Adrenal gland (tissue), 9 donors: ENCODE measurements at regions not wholly inside any gene's neighbourhood (a gene's known extent, or its start where the extent isn't known, plus 50 kb on each side); places are given as distances from the start of the nearest gene placed in this dataset.

Experiments used
- DNase-seq, 7 donors: peaks; one replicate each; pipeline ENCODE4 v3.0.0-alpha.2; 2019 to 2020
- H3K27ac ChIP-seq, 5 donors: fragments of 200-600 bp; sonication (generic) in 4 of 5; 1 replicate in 3 of 5; 2 replicates in 2 of 5; pipeline versions ENCODE4 v1.5.1 to v1.8.0; 2016 to 2020; ENCODE audit warnings: mild to moderate bottlenecking in 1 of 5
- H3K27me3 ChIP-seq: fragments of 200-600 bp; 2 replicates; pipeline ENCODE4 v1.8.0; 2021
- H3K36me3 ChIP-seq, 2 donors: fragments of 200-600 bp; replicated peaks in 1 of 2; 1 replicate in 1 of 2; 2 replicates in 1 of 2; pipeline versions ENCODE4 v1.5.1 to v1.8.0; 2018 to 2022
- H3K4me1 ChIP-seq, 2 donors: fragments of 200-600 bp; replicated peaks in 1 of 2; 1 replicate in 1 of 2; 2 replicates in 1 of 2; pipeline versions ENCODE4 v1.5.1 to v1.8.0; 2018 to 2021
- H3K4me3 ChIP-seq, 4 donors: fragments of 200-600 bp; sonication (generic) in 3 of 4; one replicate each; pipeline ENCODE4 v1.5.1; 2016 to 2018
- H3K9me3 ChIP-seq, 3 donors: fragments of 200-600 bp; sonication (generic) in 1 of 3; replicated peaks in 1 of 3; 1 replicate in 2 of 3; 2 replicates in 1 of 3; pipeline versions ENCODE4 v1.5.1 to v1.8.0; 2016 to 2021
- CTCF ChIP-seq, 6 experiments: fragments of 450-650 bp in 4 of 6; fragments of 200-600 bp in 2 of 6; sonication (generic) in 1 of 6; IDR thresholded peaks; 1 replicate in 5 of 6; 2 replicates in 1 of 6; pipeline versions ENCODE4 v1.5.1 to v1.8.0; 2016 to 2021; ENCODE audit warnings: antibody characterized with exemption in 6 of 6, mild to moderate bottlenecking in 2 of 6, moderate library complexity in 1 of 6
- POLR2A ChIP-seq, 2 donors: fragments of 450-650 bp; IDR thresholded peaks; one replicate each; pipeline ENCODE4 v1.6.1; 2017; ENCODE audit warnings: antibody characterized with exemption in 2 of 2, mild to moderate bottlenecking in 2 of 2, moderate library complexity in 1 of 2
- WGBS, 4 donors: extraction: QIAGEN DNeasy Blood & Tissue Kit in 2 of 4; methylation state at CpG; one replicate each; pipeline versions ENCODE4 v1.1.5 to v1.1.7; 2013 to 2017; 5-methylcytosine and 5-hydroxymethylcytosine counted together
- intact Hi-C, 2 donors: fragments of 100-400 bp; cut with DNase I; formaldehyde crosslinking; loops; one replicate each; pipeline versions ENCODE4 v1.14.1 to v1.15.0; 2022 to 2023
- donor health status: healthy with polysubstance abuse.
- donor health status: Bipolar disorder and iron deficiency.
- donor health status: DM: yes; HTN: yes; CAD: no.
- donor health status: DM: no; HTN: no; CAD: no.
- donor health status: DM: no; HTN: no; CAD: no.

- no peaks in the 10 kb centered on the region for H3K4me1 ChIP-seq
- H3K9me3 ChIP-seq = no peaks in the 10 kb centered on the region
- TF ChIP-seq CTCF (IDR thresholded peaks at IDR 0.05) (no peak), POLR2A (IDR thresholded peaks at IDR 0.05) (no peak)
- DNase-seq = no peak
- H3K27me3 ChIP-seq = no peaks in the 10 kb centered on the region
- H3K36me3 ChIP-seq = no peaks in the 10 kb centered on the region
- WGBS, 4 donors = 72 to 79% (median 73%) methylated on average over 5 of the region's 5 CpGs
- H3K27ac ChIP-seq = no peak overlapping the region
- no peak overlapping the region for H3K4me3 ChIP-seq
- intact Hi-C loops = no loop called here
Measured at GRCh38 chr12:24480766-24481449, 468.0 kb downstream of the BCAT1 start.

DNA sequence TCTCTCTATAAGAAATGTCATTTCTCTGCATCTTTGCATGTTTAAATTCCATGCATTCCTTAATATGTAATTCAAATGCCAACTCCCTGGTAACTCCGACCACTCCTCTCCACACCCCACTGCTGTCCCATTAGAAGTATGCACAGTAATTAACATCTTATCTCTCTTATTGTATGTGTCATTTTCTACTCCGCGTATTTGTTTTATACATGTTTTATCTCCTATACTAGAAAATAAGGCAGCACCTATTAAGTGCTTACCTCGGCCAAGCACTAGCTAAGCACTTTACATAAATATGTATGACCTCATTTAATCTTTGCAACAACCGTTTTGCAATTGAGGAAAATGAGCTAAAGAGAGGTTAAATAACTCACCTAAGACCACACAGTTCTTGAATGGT lies 469.8 kb downstream of the BCAT1 start:
- no peaks in the 10 kb centered on the region for H3K27me3 ChIP-seq
- no peak overlapping the region for H3K27ac ChIP-seq
- H3K4me1 ChIP-seq = no peaks in the 10 kb centered on the region
- H3K9me3 ChIP-seq = no peaks in the 10 kb centered on the region
- DNase-seq = no peak
- WGBS, 4 donors = 74 to 83% (median 80%) methylated on average over 5 of the region's 5 CpGs
- H3K36me3 ChIP-seq = no peaks in the 10 kb centered on the region
- intact Hi-C loops = no loop called here
- no peak overlapping the region for H3K4me3 ChIP-seq
- TF ChIP-seq CTCF (IDR thresholded peaks at IDR 0.05) (no peak), POLR2A (IDR thresholded peaks at IDR 0.05) (no peak)

DNA sequence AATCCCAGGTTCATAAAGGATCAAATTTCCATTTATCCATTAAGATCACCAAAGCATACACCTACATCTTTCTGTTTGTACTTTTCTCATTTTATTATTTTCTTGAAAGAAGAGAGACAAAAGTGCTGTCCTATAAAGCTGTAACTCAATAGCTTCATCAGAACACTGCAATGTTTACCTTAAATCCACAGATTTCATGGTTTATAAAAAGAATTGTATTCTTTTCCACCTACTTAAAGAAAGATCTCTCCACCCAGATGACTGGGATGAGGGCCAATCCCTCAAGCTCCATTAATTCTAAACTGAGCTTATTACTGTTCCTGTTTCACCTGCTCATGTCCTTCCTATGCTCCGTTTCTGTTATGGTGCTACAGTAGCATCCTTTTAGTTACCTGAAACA lies 470.6 kb downstream of the BCAT1 start:
- 83 to 91% (median 88%) methylated on average over 1 of the region's 1 CpG for WGBS, 4 donors
- Histone ChIP-seq H3K4me3 (no peak overlapping the region), H3K27me3 (no peaks in the 10 kb centered on the region), H3K27ac (no peak overlapping the region), H3K4me1 (no peaks in the 10 kb centered on the region), H3K36me3 (no peaks in the 10 kb centered on the region), H3K9me3 (no peaks in the 10 kb centered on the region)
- DNase-seq = no peak
- TF ChIP-seq POLR2A (IDR thresholded peaks at IDR 0.05) = no peak
- no peak for TF ChIP-seq CTCF (IDR thresholded peaks at IDR 0.05)
- intact Hi-C loops = no loop called here

GRCh38 chr12:24476310-24476709 lies 472.6 kb downstream of the BCAT1 start:
- no peak for DNase-seq
- Histone ChIP-seq H3K36me3 (no peaks in the 10 kb centered on the region), H3K4me1 (no peaks in the 10 kb centered on the region), H3K27me3 (no peaks in the 10 kb centered on the region), H3K27ac (no peak overlapping the region), H3K4me3 (no peak overlapping the region), H3K9me3 (no peaks in the 10 kb centered on the region)
- intact Hi-C loops = no loop called here
- 78 to 90% (median 87%) methylated on average over 6 of the region's 6 CpGs for WGBS, 4 donors
- no peak for TF ChIP-seq CTCF (IDR thresholded peaks at IDR 0.05)
- TF ChIP-seq POLR2A (IDR thresholded peaks at IDR 0.05) = no peak
